ENCODE measurements at regions not wholly inside any gene's neighbourhood (a gene's known extent, or its start where the extent isn't known, plus 50 kb on each side); places are given as distances from the start of the nearest gene placed in this dataset.

DNA sequence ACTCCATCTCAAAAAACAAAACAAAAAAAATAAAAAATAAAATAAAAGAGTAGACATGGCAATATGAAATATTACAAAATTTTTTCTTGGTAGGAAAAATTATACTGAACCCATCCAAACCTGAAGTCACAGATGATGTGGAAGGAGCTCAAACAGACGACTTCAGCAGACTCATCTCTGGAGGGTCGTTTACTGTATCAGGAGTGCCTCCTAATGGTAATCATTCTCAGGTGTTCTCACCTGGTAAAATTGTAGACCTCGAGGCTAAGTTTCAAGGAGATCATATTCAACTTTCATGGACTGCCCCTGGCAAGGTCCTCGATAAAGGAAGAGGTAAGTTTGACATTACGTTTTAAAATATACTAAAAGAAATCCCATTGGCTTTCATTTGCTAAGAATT lies 54.3 kb upstream of the SH3GLB1 start:
- Histone ChIP-seq H3K4me3 (ENCODE audit: low read depth, low read length) (no peak overlapping the region), H3K27me3 (ENCODE audit: control insufficient read depth, insufficient read depth, low read length) (no peaks in the 10 kb centered on the region), H3K4me1 (ENCODE audit: control insufficient read depth, insufficient read depth, low read length) (no peaks in the 10 kb centered on the region), H3K27ac (ENCODE audit: low read depth, low read length) (no peak overlapping the region), H3K9me3 (ENCODE audit: control insufficient read depth, insufficient read depth, low read length) (no peaks in the 10 kb centered on the region), H3K36me3 (ENCODE audit: control insufficient read depth, insufficient read depth, low read length) (no peaks in the 10 kb centered on the region)
- no peak for DNase-seq (ENCODE audit: low read depth in 4 of 6, low spot score in 6 of 6)
- 67% methylated on average over 2 of the region's 5 CpGs for WGBS (ENCODE audit: insufficient coverage)

Measured in spinal cord (tissue), 9 donors.